HG03354 (cell line): ENCODE measurements at regions not wholly inside any gene's neighbourhood (a gene's known extent, or its start where the extent isn't known, plus 50 kb on each side); places are given as distances from the start of the nearest gene placed in this dataset.
"Not testable (repeated sequence)": the region's sequence is repeated elsewhere in the genome, so short reads cannot be mapped to it uniquely, and the experiment has no call there.

Experiments used
- ATAC-seq: cut with Tn5 transposase; IDR thresholded peaks from one replicate; pipeline ENCODE4 v1.9.1; 2021; ENCODE audit warnings: mild to moderate bottlenecking; ENCODE audit not compliant: unreplicated experiment, poor library complexity, severe bottlenecking

DNA sequence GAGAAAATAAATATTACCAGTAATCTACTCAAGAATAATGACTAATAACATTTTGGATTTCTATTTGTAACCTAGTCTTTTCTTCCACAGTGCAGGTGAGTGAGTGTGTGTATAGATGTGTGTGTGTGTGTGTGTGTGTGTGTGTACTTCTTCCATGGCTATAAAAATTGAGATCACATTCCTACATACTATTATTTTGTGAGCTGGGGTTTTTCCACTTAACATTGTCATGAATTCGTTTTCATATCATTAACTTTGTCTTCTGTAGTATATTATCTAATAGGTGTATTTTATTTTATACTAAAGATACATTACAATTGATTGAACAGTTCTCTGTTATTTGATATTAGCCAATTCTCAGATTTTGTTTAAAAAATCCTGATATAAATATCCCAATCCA is 152.4 kb upstream of the TRPC7 start:
- ATAC-seq = no peak

DNA sequence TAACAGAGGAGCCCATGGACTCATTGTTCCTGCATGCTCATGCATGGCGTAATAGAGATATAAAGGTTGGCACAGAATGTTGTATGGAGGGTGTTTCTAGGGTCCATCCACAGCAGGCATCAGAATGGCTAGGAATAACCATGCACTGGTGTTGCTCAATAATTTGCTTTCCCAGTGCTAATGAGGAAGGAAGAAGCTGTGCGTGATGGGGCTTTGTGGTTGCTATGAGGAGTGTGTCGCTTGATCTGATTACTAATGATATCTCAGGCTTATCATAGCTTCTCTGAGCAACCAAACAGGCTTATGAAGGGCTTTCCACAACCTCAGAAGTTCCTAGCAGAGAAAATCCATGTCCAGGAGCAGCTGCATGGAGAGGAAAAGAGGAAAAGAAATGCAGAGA is 151.3 kb upstream of the TRPC7 start:
- no peak for ATAC-seq

GRCh38 chr5:136513430-136513829 is 148.1 kb upstream of the TRPC7 start:
- no peak for ATAC-seq

DNA sequence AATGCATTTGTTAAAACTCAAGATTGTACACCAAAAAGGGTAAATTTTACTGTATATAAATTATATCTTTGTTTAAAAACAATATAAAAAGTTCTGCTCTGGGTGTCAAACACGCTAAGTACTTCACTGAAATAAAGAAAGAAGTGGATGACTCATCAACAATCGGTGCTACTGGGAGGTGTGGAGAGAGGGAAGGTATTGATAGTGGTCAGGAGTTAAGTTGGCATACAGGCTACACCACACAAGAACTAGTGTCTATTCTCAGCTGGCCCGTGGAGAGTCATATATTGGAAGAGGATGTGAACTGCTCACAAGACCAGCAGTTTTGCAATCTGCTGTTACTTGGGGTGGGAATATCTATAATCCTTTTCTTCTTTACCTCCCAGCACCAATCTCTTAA is 145.7 kb upstream of the TRPC7 start:
- ATAC-seq = no peak

DNA sequence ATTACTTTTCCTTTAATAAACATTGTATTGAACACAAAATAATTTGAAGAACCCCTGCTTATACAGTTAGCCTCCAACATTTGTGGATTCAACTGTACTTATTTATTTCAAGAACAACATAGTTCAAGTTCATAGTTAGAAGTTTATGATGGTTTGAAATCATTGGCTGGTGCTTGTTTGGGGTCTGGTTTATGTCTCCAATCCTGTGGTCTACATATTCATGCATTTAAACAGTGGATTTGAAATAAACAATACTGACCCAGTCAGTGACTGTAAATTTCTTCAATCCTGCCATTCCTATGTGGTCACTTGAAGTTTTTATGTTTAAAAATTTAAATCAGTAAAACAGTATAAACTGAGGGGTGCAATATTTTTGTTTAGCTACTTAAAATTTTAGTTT is 145.1 kb upstream of the TRPC7 start:
- ATAC-seq = no peak

DNA sequence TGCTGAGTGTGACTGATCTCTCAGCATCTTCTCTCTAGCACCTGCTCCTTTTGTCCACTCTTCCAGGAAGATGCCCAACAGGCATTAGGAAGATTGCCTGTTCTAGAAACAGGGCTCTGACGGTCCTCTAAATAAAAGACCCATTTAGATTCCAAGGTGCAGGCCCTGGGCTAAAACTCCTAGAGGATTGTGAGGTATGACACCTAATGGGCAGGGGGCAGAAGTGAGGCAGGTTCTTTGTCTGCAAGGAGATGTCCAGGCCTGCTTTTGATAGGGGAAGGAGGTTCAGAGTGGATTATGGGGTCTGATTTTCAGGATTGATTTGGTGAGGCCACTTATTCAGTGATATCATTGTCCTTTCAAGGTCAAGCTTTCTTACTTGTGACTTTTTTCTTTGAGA is 140.8 kb upstream of the TRPC7 start:
- ATAC-seq = no peak

DNA sequence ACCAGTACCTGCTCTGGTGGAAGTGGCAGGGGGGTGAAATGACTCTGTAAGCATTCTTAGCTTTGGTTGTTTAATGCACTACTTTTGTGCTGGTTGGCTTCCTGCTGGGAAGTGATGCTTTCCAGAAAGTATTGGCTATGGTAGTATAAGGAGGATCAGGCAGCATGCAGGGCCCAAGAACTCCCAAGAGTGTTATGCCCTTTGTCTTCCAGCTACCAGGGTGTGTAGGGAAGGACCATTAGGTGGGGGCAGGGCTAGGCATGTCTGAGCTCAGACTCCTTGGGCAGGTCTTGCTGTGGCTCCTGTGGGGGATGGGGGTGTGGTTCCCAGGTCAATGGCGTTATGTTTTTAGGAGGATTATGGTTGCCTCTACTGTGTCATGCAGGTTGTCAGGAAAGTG is 135.8 kb upstream of the TRPC7 start:
- ATAC-seq = no peak

- ATAC-seq = no peak
Observed at GRCh38 chr5:136492587-136492986, 127.2 kb upstream of the TRPC7 start.

DNA sequence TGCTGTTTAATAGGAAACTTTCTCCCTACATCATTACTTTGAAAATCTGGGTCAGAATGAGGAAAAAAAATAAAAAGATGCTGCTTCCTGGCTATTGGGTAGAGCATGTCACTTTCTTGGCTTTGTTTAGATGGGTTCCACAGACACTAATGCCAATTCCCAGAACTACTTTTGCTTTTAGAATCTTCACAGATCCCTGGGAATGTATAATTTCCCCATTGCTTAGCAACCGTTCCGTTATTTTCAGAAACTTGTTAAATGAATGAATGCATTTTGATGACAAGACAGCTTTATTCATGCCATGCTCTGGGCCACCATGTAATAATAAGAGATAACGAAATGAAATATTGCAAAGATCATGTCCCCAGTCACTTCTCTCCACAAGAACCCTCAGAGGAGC is 126.5 kb upstream of the TRPC7 start:
- ATAC-seq = no peak

DNA sequence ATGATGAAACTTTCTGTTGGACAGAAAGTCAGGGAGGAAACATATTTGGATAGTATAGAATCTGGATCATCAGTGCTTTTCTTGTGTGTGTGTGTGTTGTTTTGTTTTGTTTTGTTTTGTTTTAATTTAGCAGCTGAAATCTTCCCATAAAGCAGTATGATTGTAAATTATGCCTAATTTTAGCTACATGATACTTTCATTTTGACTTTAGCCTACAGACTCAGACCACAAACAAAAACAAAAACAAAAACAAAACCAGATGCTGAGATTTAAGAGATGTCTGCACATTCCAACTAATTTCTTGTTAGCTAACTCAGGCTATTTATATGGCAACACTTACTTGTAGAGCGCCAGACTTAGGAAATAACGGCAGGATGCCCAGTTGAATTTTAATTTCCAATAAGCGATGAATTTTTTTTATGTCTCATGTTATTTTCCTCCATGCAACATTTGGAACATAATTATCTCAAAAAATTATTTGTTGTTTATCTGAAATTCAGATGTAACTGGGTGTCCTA is 119.5 kb upstream of the TRPC7 start:
- no peak for ATAC-seq

GRCh38 chr5:136482206-136482605 is 116.9 kb upstream of the TRPC7 start:
- no peak for ATAC-seq

DNA sequence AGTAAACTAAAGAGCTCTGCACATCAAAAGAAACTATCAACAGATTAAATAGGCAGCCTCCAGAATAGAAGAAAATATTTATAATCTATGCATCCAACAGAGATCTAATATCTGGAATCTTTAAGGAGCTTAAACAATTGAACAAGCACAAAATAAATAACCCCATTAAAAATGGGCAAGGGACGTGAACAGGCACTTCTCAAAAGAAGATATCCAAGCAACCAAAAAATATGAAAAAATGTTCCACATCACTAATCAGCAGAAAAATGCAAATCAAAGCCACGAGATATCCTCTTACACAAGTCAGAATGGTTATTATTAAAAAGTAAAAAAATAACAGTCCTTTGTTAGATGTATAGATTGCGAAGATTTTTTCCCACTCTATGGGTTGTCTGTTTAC is 109.1 kb upstream of the TRPC7 start:
- ATAC-seq = no peak

- ATAC-seq = no peak
Observed at GRCh38 chr5:136467632-136468031, 102.3 kb upstream of the TRPC7 start.

DNA sequence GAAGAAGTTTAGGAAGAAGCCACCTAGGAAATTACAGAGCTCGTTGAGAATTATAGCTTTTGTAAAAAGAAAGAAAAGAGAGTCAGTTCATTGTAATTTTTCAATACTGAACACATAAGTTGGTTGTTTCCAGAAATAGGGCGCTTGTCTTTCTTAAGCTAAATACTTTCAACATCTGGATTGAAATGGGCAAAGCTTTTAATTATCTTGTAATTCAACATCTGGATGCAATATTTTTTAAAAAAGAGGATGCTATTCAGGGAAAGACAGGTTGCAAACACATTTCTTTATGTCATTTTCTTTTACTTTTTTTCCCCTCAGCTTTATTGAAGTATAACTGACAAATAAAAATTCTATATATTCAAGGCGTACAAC is 100.7 kb upstream of the TRPC7 start:
- no peak for ATAC-seq

DNA sequence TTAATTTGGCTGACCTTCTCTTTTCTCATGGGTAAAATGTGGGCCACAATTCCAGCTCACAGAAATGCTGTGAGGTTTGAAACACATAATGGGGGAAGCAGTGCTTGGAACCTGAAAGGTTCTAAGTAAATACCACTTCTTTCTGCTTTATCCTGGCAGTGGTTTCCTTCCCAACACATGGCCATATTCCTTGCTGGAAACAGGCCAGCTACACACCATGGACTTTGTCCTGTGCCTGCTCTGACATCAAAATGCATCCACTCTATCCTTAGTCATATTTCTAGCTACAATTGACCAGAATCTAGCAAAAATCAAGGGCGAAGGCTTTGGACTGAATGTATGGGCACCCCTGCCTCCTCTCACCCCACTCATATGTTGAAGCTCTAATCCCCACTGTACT is 93.1 kb upstream of the TRPC7 start:
- ATAC-seq = no peak

DNA sequence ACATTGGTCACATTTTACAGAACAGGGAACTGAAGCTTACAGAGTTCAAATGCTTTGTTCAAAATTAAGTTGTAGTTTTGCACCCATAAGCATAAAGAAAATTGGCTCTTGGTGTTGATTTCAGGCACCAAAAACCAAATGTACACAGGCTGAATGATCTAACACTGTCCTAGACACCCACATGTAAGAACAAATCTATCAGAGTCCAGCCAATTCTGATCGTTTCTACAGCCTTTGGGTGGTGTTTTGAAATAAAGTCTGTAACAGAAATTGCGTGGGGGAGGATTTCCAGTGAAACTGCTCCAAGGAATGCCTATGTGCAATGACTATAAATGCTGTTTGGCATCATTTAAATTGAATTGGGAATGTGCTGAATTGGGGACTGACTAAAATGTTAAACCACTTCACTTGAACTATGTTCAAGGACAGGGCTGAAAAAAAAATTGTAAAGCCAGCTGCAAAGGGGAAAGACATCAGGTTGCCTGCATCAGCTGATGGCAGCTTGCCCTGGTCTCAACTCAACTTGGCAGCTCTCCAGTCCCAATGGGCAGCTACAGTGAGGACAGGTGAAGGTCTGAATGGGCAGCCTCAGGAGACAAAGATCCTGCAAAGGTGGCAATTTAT is 92.2 kb upstream of the TRPC7 start:
- no peak for ATAC-seq

GRCh38 chr5:136455409-136455808 is 90.1 kb upstream of the TRPC7 start:
- ATAC-seq = no peak

DNA sequence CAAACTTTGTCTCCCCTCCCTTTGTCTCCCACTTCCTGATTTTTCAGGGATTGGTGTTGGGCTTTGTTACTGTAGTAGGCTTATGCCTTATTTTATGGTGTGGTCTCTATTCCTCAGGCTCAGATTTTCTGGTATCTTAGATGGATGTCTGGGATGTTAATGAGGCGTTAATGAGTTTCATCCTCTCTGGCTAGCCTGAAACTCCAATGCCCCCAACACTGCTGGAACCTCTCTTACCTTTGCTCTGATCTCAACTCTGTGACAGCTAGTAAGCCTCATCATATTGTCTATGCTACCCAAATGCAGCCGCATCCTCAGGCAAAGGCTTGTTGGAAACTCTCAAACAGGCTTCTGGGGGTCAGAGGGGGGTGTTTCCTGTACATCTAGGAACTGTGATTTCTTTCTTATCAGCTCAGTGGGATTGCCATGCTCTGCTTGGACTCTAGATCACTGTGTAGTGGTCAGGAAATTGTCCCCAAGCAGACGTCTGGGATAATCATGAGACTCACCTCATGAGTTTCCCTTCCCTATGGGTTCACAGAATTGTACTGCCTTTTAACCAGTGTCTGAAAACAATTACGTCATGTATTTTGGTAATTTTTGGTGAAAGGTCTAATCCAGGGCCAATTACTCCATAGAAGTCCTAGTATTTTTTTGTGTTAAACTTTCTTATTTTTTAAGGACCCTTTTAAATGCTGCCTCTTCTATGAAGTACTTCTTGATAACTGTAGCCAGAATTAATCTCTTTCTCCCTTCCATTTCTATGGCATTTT is 88.8 kb upstream of the TRPC7 start:
- no peak for ATAC-seq

DNA sequence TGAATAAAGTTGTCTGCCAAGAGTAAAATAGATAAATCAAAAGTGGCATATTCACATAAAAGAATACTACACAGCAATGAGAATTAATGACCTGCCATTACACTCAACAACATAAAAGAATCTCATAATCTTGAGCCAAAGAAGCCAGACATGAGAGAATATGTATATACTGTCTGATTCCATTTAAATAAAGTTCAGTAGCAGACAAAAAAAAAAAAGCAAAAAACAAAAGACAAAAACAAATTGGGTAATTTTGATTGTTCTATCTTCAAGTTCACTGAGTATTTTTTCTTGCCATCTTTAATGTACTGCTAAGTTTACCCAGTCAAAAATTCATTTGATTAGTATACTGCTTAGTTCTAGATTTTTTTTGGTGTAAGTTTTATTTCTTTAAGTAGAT is 87.9 kb upstream of the TRPC7 start:
- ATAC-seq = no peak

GRCh38 chr5:136447576-136447975 is 82.2 kb upstream of the TRPC7 start:
- ATAC-seq = not testable (repeated sequence)

- ATAC-seq = no peak
Observed at GRCh38 chr5:136446565-136446964, 81.2 kb upstream of the TRPC7 start.
